HEK293T (cell line): ENCODE measurements at regions not wholly inside any gene's neighbourhood (a gene's known extent, or its start where the extent isn't known, plus 50 kb on each side); places are given as distances from the start of the nearest gene placed in this dataset.

ENCODE experiments used
- CTCF ChIA-PET: fragments of 350-600 bp; formaldehyde crosslinking; extraction: SDS; loops from one replicate; lab custom pipeline; 2021; ENCODE audit warnings: antibody characterized with exemption, inconsistent platforms; lab: Yijun Ruan, JAX
- POLR2A ChIA-PET: fragments of 350-600 bp; formaldehyde crosslinking; extraction: SDS; loops from one replicate; lab custom pipeline; 2020; ENCODE audit warnings: antibody characterized with exemption, inconsistent platforms; lab: Yijun Ruan, JAX
- DNase-seq: peaks from one replicate; pipeline ENCODE4 v3.0.0; 2012; ENCODE audit warnings: mixed read lengths; ENCODE audit errors: extremely low spot score
- ARNT ChIP-seq: fragments of 450-650 bp; IDR thresholded peaks from 2 replicates; pipeline ENCODE4 v1.6.1; 2017; ENCODE audit warnings: mild to moderate bottlenecking
- BHLHE40 ChIP-seq: fragments of 450-650 bp; IDR thresholded peaks from 2 replicates; pipeline ENCODE4 v1.6.1; 2016; ENCODE audit warnings: mild to moderate bottlenecking, moderate library complexity, borderline replicate concordance
- CTBP1 ChIP-seq: fragments of 450-650 bp; IDR thresholded peaks from 2 replicates; pipeline ENCODE4 v1.6.1; 2016; ENCODE audit warnings: borderline replicate concordance
- ELF4 ChIP-seq: fragments of 450-650 bp; IDR thresholded peaks from 2 replicates; pipeline ENCODE4 v1.6.1; 2017; ENCODE audit warnings: antibody characterized with exemption
- FOXA1 ChIP-seq: fragments of 450-650 bp; IDR thresholded peaks from 2 replicates; pipeline ENCODE4 v1.6.1; 2016; ENCODE audit warnings: mild to moderate bottlenecking
- FOXK2 ChIP-seq: fragments of 450-650 bp; IDR thresholded peaks from 2 replicates; pipeline ENCODE4 v1.6.1; 2016; ENCODE audit warnings: mild to moderate bottlenecking
- FOXM1 ChIP-seq: fragments of 450-650 bp; IDR thresholded peaks from 2 replicates; pipeline ENCODE4 v1.6.1; 2017; ENCODE audit warnings: mild to moderate bottlenecking, borderline replicate concordance
- HDGF ChIP-seq: fragments of 450-650 bp; IDR thresholded peaks from 2 replicates; pipeline ENCODE4 v1.6.1; 2017; ENCODE audit warnings: antibody characterized with exemption, borderline replicate concordance
- L3MBTL2 ChIP-seq: fragments of 450-650 bp; conservative IDR thresholded peaks from 2 replicates; pipeline ENCODE4 v1.6.1; 2016; ENCODE audit warnings: mild to moderate bottlenecking
- LEF1 ChIP-seq: fragments of 450-650 bp; IDR thresholded peaks from 2 replicates; pipeline ENCODE4 v1.6.1; 2017; ENCODE audit warnings: mild to moderate bottlenecking, borderline replicate concordance
- NFRKB ChIP-seq: fragments of 450-650 bp; IDR thresholded peaks from 2 replicates; pipeline ENCODE4 v1.6.1; 2016; ENCODE audit warnings: mild to moderate bottlenecking, moderate library complexity
- PKNOX1 ChIP-seq: fragments of 450-650 bp; IDR thresholded peaks from 2 replicates; pipeline ENCODE4 v1.6.1; 2016
- SP1 ChIP-seq: fragments of 450-650 bp; IDR thresholded peaks from 2 replicates; pipeline ENCODE4 v1.6.1; 2017
- SUZ12 ChIP-seq: fragments of 450-650 bp; IDR thresholded peaks from 2 replicates; pipeline ENCODE4 v1.6.1; 2016; ENCODE audit warnings: mild to moderate bottlenecking
- TARDBP ChIP-seq: fragments of 450-650 bp; IDR thresholded peaks from 2 replicates; pipeline ENCODE4 v1.6.1; 2016
- ZNF384 ChIP-seq: fragments of 450-650 bp; IDR thresholded peaks from 2 replicates; pipeline ENCODE4 v1.6.1; 2016

- CTCF ChIA-PET: no interaction called here
Observed at GRCh38 chr7:45414226-45414625, 159.9 kb upstream of the ADCY1 start.

GRCh38 chr7:45415265-45415664 is 158.9 kb upstream of the ADCY1 start:
- TF ChIP-seq NFRKB: no peak
- TF ChIP-seq SUZ12: no peak
- no peak for TF ChIP-seq SP1
- TF ChIP-seq BHLHE40: no peak
- no peak for TF ChIP-seq ELF4
- TF ChIP-seq CTBP1: no peak
- TF ChIP-seq ARNT: no peak
- TF ChIP-seq HDGF: no peak
- no peak for TF ChIP-seq TARDBP
- no peak for TF ChIP-seq L3MBTL2
- no peak for TF ChIP-seq FOXA1
- DNase-seq: no peak
- POLR2A ChIA-PET: no interaction called here
- CTCF ChIA-PET: no interaction called here

More at GRCh38 chr7:45414226-45414625, 159.9 kb upstream of the ADCY1 start:
- POLR2A ChIA-PET: no interaction called here
- DNase-seq: no peak
- TF ChIP-seq SUZ12 (no peak), SP1 (no peak), L3MBTL2 (no peak), BHLHE40 (no peak), NFRKB (no peak), ELF4 (no peak), TARDBP (no peak), CTBP1 (no peak), LEF1 (no peak), FOXM1 (no peak), HDGF (no peak), ZNF384 (no peak), PKNOX1 (no peak), FOXA1 (no peak), ARNT (no peak), FOXK2 (no peak)

GRCh38 chr7:45416846-45417245 is 157.3 kb upstream of the ADCY1 start:
- CTCF ChIA-PET: no interaction called here
- no peak for TF ChIP-seq ARNT
- no peak for TF ChIP-seq LEF1
- no peak for TF ChIP-seq ZNF384
- no peak for TF ChIP-seq HDGF
- no peak for TF ChIP-seq NFRKB
- TF ChIP-seq FOXK2: no peak
- POLR2A ChIA-PET: no interaction called here
- no peak for DNase-seq

GRCh38 chr7:45417268-45417667 is 156.9 kb upstream of the ADCY1 start:
- TF ChIP-seq ZNF384 (no peak), ARNT (no peak), HDGF (no peak), LEF1 (no peak), PKNOX1 (no peak), NFRKB (no peak), CTBP1 (no peak), L3MBTL2 (no peak), ELF4 (no peak)

GRCh38 chr7:45417735-45418134 is 156.4 kb upstream of the ADCY1 start:
- no peak for TF ChIP-seq NFRKB
- TF ChIP-seq ZNF384: no peak
- no peak for TF ChIP-seq FOXM1
- no peak for TF ChIP-seq FOXK2
- TF ChIP-seq CTBP1: no peak
- no peak for TF ChIP-seq TARDBP
- no peak for TF ChIP-seq SUZ12
- no peak for TF ChIP-seq FOXA1
- no peak for TF ChIP-seq SP1
- no peak for TF ChIP-seq ELF4
- no peak for TF ChIP-seq LEF1
- TF ChIP-seq PKNOX1: no peak
- no peak for TF ChIP-seq L3MBTL2
- CTCF ChIA-PET: no interaction called here
- POLR2A ChIA-PET: no interaction called here
- no peak for DNase-seq

More at GRCh38 chr7:45417268-45417667, 156.9 kb upstream of the ADCY1 start:
- POLR2A ChIA-PET: no interaction called here
- CTCF ChIA-PET: no interaction called here
- no peak for DNase-seq

GRCh38 chr7:45420843-45421495 is 153.2 kb upstream of the ADCY1 start:
- TF ChIP-seq HDGF (no peak), ZNF384 (no peak), ARNT (no peak), SUZ12 (no peak), PKNOX1 (no peak), ELF4 (no peak), LEF1 (no peak), FOXM1 (no peak), BHLHE40 (no peak)
- no peak for DNase-seq

More at GRCh38 chr7:45420843-45421495, 153.2 kb upstream of the ADCY1 start:
- ChIA-PET POLR2A (no interaction called here), CTCF (interaction anchor here (0.5 kb wide), 1 partner anchor 1703 kb away, joined by 3 read pairs; no protein-coding TSS in a partner anchor)
